AG09309 (cell line): ENCODE measurements at regions not wholly inside any gene's neighbourhood (a gene's known extent, or its start where the extent isn't known, plus 50 kb on each side); places are given as distances from the start of the nearest gene placed in this dataset.

ENCODE experiments used
- DNase-seq: peaks from one replicate; pipeline ENCODE4 v3.0.0-alpha.2; 2010; ENCODE audit warnings: low read depth
- H3K4me3 ChIP-seq: 2 replicates; pipeline ENCODE4 v1.5.1; 2011; ENCODE audit warnings: mild to moderate bottlenecking, low read depth, low read length, moderate library complexity; ENCODE audit not compliant: control insufficient read depth
- TF ChIP-seq, protein P1 (sequence below): IDR thresholded peaks from 2 replicates; pipeline ENCODE4 v1.5.1; 2011; ENCODE audit warnings: mild to moderate bottlenecking, low read depth, low read length, inconsistent platforms; ENCODE audit not compliant: insufficient read depth, control insufficient read depth; ENCODE audit errors: missing control alignments

DNA sequence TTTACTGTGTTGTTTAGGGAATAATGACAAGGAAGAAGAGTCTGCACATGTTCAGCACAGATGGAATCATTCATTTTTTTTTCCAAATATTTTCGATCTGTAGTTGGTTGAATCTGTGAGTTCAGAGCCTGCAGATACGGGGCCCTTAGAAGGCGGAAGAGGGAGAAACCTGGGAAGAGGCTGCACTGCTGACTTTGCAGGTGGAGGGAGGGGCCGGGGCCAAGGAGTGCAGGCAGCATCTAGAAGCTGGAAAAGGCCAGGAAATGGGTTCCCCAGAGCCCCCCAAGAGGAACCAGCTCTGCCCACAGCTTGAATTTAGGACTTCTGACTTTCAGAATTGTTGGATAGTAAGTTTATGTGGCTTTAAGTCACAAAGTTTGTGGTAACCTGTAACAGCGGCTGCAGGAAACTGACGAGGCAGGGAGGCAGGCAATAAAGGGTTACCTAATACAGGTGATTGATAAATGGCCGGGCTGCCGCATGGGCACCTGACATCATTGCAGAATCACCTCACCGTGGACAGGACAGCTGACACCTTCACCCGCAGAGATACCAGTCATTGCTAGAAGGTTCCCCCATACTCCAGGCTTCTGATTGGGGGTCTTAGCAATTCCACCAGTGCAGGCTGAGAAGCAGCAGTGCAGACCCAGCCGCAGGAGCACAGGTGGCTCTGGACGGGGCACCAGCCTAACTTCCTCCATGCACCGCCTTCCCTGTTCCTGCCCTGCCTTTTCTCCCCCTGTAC, 181.3 kb downstream of the IRF8 start:
- DNase-seq, result no peak
- TF ChIP-seq, protein P1, sequence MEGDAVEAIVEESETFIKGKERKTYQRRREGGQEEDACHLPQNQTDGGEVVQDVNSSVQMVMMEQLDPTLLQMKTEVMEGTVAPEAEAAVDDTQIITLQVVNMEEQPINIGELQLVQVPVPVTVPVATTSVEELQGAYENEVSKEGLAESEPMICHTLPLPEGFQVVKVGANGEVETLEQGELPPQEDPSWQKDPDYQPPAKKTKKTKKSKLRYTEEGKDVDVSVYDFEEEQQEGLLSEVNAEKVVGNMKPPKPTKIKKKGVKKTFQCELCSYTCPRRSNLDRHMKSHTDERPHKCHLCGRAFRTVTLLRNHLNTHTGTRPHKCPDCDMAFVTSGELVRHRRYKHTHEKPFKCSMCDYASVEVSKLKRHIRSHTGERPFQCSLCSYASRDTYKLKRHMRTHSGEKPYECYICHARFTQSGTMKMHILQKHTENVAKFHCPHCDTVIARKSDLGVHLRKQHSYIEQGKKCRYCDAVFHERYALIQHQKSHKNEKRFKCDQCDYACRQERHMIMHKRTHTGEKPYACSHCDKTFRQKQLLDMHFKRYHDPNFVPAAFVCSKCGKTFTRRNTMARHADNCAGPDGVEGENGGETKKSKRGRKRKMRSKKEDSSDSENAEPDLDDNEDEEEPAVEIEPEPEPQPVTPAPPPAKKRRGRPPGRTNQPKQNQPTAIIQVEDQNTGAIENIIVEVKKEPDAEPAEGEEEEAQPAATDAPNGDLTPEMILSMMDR, result no peak
- H3K4me3 ChIP-seq, result no peak overlapping the region

DNA sequence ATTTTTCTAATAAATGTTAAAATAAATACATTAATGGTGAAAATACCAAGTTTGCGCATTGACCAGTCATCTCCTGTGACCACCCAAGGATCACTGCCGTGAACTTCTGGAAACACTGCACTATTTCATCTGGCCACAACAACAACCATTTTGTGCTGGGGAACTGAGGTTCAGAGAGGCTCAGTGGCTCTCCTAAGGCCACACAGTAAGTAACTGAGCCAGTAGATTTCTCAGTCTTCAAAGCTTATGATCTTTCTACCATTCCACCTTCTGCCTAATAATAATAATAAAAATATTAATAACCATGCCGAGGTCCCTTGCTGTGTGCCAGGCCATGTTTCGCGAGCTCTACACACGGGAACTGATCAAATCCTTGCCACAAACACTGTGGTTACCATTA, 182.0 kb downstream of the IRF8 start:
- no peak for DNase-seq
- TF ChIP-seq, protein P1, result no peak
- no peak overlapping the region for H3K4me3 ChIP-seq

DNA sequence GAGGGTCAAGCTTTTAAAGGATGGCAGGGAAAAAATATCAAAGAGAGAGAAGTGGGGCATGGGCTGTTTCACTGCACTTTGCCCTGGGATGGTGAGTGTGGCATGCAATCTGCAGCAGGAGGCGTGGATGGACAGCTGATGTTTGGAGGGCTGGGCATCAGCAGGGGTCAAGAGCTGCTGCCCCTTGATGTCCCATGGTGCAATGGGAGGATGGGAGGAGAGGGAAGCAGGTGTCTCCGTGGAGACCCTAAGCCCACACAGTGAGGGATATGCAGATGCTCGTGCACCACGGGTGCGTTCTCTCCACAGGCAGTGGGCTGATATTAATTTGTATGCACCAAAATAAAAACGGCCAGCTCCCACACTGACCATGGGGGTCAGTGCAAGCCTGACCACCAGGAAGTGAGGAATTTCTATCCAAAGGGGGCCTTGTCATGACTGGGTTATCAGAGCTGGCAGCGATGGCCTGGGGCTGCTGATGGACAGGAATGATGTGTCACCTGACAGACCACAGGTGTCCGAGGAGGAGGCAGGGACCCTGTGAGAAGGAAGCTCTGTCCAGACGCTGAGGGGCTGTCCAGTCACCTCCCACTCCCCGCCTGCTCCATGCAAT, 183.6 kb downstream of the IRF8 start:
- DNase-seq, result no peak
- H3K4me3 ChIP-seq, result no peak overlapping the region
- TF ChIP-seq, protein P1, result no peak

DNA sequence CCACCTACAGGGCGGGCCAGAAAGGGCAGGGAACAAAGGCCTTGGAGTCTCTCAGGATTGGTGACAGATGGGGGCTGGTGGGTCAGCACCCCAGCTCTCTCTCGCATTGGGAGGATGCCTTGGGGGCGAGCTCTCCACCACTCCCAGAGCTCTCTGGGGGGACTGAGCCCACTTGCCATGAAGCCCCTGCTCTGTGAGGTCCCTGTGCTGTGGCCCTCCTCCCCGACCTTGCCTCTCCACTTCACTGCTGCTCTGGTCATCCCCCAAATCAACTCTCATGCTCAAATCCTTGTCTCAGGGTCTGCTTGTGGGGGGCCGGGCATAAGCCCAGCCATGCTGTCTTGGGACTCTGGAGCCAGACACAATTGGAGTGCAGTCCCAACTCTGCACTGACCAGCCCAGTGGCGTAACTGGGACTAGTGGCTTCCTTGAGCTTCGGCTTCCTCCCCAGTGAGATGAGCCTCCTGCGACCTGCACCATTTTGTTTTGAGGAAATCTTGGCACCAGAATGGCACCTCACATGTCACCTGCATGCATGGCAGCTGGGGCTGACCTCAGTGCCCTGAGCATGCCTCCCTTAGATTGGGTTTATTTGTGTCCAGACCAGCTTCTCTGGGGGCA, 184.5 kb downstream of the IRF8 start:
- DNase-seq, result no peak
- H3K4me3 ChIP-seq, result no peak overlapping the region
- TF ChIP-seq, protein P1, result no peak

DNA sequence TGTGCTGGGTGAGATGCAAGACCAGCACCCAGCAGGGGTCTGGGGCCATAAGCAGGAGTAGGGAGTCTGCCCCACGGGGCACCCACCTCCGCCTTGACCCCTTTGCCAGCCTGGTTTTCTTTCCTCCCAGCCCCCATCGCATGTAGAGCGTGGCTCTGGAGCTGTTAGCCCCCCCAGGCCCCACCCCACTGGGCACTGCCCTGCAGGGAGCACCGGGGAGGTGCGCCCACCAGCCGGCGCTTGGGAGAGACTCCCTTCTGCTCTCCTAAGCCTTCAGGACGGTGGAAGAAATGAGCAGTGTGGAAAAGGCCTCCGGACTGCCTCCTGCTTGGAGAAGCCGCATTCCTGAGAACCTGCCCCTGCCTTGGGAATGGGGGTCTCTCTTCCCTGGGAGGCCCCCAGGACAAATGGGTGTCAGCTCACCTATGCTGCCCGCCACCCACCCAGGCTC, 186.2 kb downstream of the IRF8 start:
- TF ChIP-seq, protein P1, result no peak
- no peak for DNase-seq
- no peak overlapping the region for H3K4me3 ChIP-seq

DNA sequence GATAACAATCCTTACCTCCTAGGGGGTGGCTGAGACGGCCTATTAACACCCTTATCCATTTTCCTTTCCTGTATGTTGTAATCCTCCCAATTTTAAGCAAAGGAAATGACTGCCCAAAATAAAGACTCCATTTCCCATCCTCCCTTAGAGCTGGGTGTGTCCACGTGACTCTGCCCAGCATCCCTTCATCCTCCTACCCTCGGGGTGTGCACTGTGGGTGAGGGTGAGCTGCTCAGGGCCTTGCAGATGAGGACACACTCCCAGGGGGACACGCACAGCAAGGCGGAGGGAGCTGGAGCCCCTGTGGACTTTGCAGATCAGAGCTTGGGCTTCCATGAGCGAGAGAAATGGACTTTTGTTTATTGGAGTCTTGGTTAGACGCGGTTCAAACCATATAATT, 186.8 kb downstream of the IRF8 start:
- DNase-seq, result no peak
- no peak overlapping the region for H3K4me3 ChIP-seq
- TF ChIP-seq, protein P1, result no peak
